GM23338 (cell line): ENCODE measurements at regions not wholly inside any gene's neighbourhood (a gene's known extent, or its start where the extent isn't known, plus 50 kb on each side); places are given as distances from the start of the nearest gene placed in this dataset.

Experiments used
- ATAC-seq: fragments of 200-7000 bp; cut with Tn5 transposase; 3 replicates; pipeline ENCODE4 v1.9.1; 2020
- DNase-seq: peaks from one replicate; pipeline ENCODE4 v3.0.0-alpha.2; 2015; ENCODE audit warnings: low spot score
- H2AFZ ChIP-seq: fragments of 200-600 bp; sonication (generic); 2 replicates; pipeline ENCODE4 v1.8.0; 2016; ENCODE audit warnings: antibody characterized with exemption, mild to moderate bottlenecking, moderate library complexity
- H3F3A ChIP-seq: fragments of 200-600 bp; sonication (generic); replicated peaks from 2 replicates; pipeline ENCODE4 v1.8.0; 2017; ENCODE audit warnings: antibody characterized with exemption, mixed run types, low read depth
- H3K27ac ChIP-seq: fragments of 200-600 bp; sonication (generic); 2 replicates; pipeline ENCODE4 v1.6.1; 2016; ENCODE audit warnings: low read depth
- H3K27me3 ChIP-seq: fragments of 200-600 bp; sonication (generic); 2 replicates; pipeline ENCODE4 v1.8.0; 2016; ENCODE audit warnings: mild to moderate bottlenecking, mixed run types, moderate library complexity; ENCODE audit not compliant: insufficient read depth
- H3K36me3 ChIP-seq: fragments of 200-600 bp; sonication (generic); 2 replicates; pipeline ENCODE4 v1.8.0; 2016; ENCODE audit warnings: mild to moderate bottlenecking; ENCODE audit not compliant: insufficient read depth
- H3K4me1 ChIP-seq: fragments of 200-600 bp; sonication (generic); 2 replicates; pipeline ENCODE4 v1.8.0; 2016; ENCODE audit warnings: mild to moderate bottlenecking, moderate library complexity; ENCODE audit not compliant: insufficient read depth
- H3K4me2 ChIP-seq: fragments of 200-600 bp; sonication (generic); 2 replicates; pipeline ENCODE4 v1.7.1; 2017; ENCODE audit warnings: mixed run types
- H3K4me3 ChIP-seq: fragments of 200-600 bp; sonication (generic); 2 replicates; pipeline ENCODE4 v1.6.1; 2016; ENCODE audit warnings: mixed run types
- H3K79me2 ChIP-seq: fragments of 200-600 bp; sonication (generic); replicated peaks from 2 replicates; pipeline ENCODE4 v1.8.0; 2017; ENCODE audit warnings: mild to moderate bottlenecking; ENCODE audit not compliant: insufficient read depth
- H3K9me2 ChIP-seq: fragments of 200-600 bp; sonication (generic); 2 replicates; pipeline ENCODE4 v1.8.0; 2017; ENCODE audit not compliant: insufficient read depth
- H4K20me1 ChIP-seq: fragments of 200-600 bp; sonication (generic); replicated peaks from 2 replicates; pipeline ENCODE4 v1.8.0; 2017; ENCODE audit warnings: mild to moderate bottlenecking; ENCODE audit not compliant: insufficient read depth
- H3K27ac Mint-ChIP-seq: 2 replicates; pipeline ENCODE4 v1.8.0; 2020; ENCODE audit warnings: inconsistent platforms, mild to moderate bottlenecking, moderate library complexity, mixed read lengths
- H3K27me3 Mint-ChIP-seq: 3 replicates; pipeline ENCODE4 v1.8.0; 2022; ENCODE audit warnings: low read depth, mild to moderate bottlenecking, moderate library complexity, mixed read lengths, inconsistent platforms; ENCODE audit not compliant: insufficient read depth, poor library complexity
- H3K36me3 Mint-ChIP-seq: 3 replicates; pipeline ENCODE4 v1.8.0; 2021; ENCODE audit warnings: low read depth, mild to moderate bottlenecking, inconsistent platforms, moderate library complexity, mixed read lengths
- H3K4me1 Mint-ChIP-seq: 3 replicates; pipeline ENCODE4 v1.8.0; 2020; ENCODE audit warnings: mild to moderate bottlenecking, inconsistent platforms, mixed read lengths
- H3K4me3 Mint-ChIP-seq: 3 replicates; pipeline ENCODE4 v1.8.0; 2021; ENCODE audit warnings: moderate library complexity, mild to moderate bottlenecking, inconsistent platforms, mixed read lengths
- H3K9me3 Mint-ChIP-seq: 3 replicates; pipeline ENCODE4 v1.8.0; 2020; ENCODE audit warnings: moderate library complexity, mild to moderate bottlenecking, inconsistent platforms, mixed read lengths
- CTCF ChIP-seq, 2 experiments: fragments of 200-600 bp in 1 of 2; sonication (generic) in 1 of 2; conservative IDR thresholded peaks; 2 replicates each; pipeline versions ENCODE4 v1.5.1 to v1.6.1; 2016 to 2017; ENCODE audit warnings: antibody characterized with exemption in 2 of 2, low read depth in 2 of 2, mild to moderate bottlenecking in 2 of 2, moderate library complexity in 1 of 2
- JUNB ChIP-seq: IDR thresholded peaks from one replicate; pipeline ENCODE4 v1.6.1; 2016; ENCODE audit warnings: antibody characterized with exemption; ENCODE audit not compliant: unreplicated experiment
- POLR2AphosphoS5 ChIP-seq: IDR thresholded peaks from 2 replicates; pipeline ENCODE4 v1.6.1; 2016; ENCODE audit warnings: antibody characterized with exemption, low read depth
- REST ChIP-seq: IDR thresholded peaks from one replicate; pipeline ENCODE4 v1.6.1; 2018; ENCODE audit warnings: antibody characterized with exemption; ENCODE audit not compliant: unreplicated experiment
- STAT1 ChIP-seq: IDR thresholded peaks from one replicate; pipeline ENCODE4 v1.6.1; 2016; ENCODE audit warnings: antibody characterized with exemption; ENCODE audit not compliant: unreplicated experiment
- ZNF462 ChIP-seq: fragments of 250-450 bp; sonication (Bioruptor Pico); IDR thresholded peaks from 2 replicates; pipeline ENCODE4 v1.5.0; 2020; ENCODE audit warnings: mild to moderate bottlenecking, moderate library complexity

- H3K36me3 ChIP-seq = no peaks in the 10 kb centered on the region
- Mint-ChIP-seq H3K4me3 (peak overlapping the region; percentile 40; the same call in 1 of the 3 replicates), H3K27ac (peak overlapping the region; percentile 97), H3K4me1 (peaks cover 33% of the 10 kb centered on the region), H3K9me3 (no peaks in the 10 kb centered on the region), H3K36me3 (no peaks in the 10 kb centered on the region), H3K27me3 (peaks cover 26% of the 10 kb centered on the region)
- H3K4me3 ChIP-seq = no peak overlapping the region; the same call in 1 of the 2 replicates
- no peaks in the 10 kb centered on the region for H3K27me3 ChIP-seq
- H4K20me1 ChIP-seq = no peaks in the 10 kb centered on the region
- peak overlapping the region; percentile 96 for H3K27ac ChIP-seq
- H3K4me1 ChIP-seq = peaks cover 23% of the 10 kb centered on the region
- ATAC-seq (peak; percentile 9), DNase-seq (no peak)
- no peaks in the 10 kb centered on the region for H3K79me2 ChIP-seq
- peaks cover 21% of the 10 kb centered on the region for H3F3A ChIP-seq
- H3K4me2 ChIP-seq = peak overlapping the region; percentile 44
- TF ChIP-seq STAT1 = no peak
- TF ChIP-seq CTCF (conservative IDR thresholded peaks at IDR 0.05; ENCODE audit: low read depth in 2 of 2) = no peak
- no peak for TF ChIP-seq JUNB
- TF ChIP-seq ZNF462 = no peak
- no peak for TF ChIP-seq POLR2AphosphoS5
- TF ChIP-seq REST = no peak
- peak overlapping the region; percentile 38; the same call in 1 of the 2 replicates for H2AFZ ChIP-seq
- H3K9me2 ChIP-seq = no peaks in the 10 kb centered on the region; the same call in 1 of the 2 replicates
Observed at GRCh38 chr9:135340726-135341475, 138.7 kb upstream of the PPP1R26 start.
